GM19455 (cell line): ENCODE measurements at regions not wholly inside any gene's neighbourhood (a gene's known extent, or its start where the extent isn't known, plus 50 kb on each side); places are given as distances from the start of the nearest gene placed in this dataset.

Source experiments
- ATAC-seq: cut with Tn5 transposase; IDR thresholded peaks from one replicate; pipeline ENCODE4 v1.9.1; 2021; ENCODE audit not compliant: unreplicated experiment

DNA sequence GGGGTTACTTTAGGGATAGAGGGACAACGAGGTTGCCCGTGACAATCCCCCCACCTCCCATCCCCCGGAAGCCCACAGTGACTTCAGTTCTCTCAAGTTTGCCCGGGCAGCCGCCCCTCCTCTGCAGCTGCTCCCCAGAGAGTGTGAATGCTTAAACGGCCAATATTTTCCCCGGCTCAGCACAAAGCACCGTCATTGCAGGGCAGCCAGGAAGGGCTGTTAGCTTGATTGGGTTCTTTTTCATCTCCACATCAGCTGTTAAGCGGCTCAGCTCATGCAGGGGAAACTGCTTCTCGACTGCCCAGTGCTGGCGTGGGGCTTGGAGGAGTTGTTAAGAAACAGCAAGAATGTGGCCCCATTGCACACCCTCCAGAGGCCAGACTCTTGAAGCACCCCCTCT lies 120.5 kb upstream of the NCOR2 start:
- no peak for ATAC-seq

DNA sequence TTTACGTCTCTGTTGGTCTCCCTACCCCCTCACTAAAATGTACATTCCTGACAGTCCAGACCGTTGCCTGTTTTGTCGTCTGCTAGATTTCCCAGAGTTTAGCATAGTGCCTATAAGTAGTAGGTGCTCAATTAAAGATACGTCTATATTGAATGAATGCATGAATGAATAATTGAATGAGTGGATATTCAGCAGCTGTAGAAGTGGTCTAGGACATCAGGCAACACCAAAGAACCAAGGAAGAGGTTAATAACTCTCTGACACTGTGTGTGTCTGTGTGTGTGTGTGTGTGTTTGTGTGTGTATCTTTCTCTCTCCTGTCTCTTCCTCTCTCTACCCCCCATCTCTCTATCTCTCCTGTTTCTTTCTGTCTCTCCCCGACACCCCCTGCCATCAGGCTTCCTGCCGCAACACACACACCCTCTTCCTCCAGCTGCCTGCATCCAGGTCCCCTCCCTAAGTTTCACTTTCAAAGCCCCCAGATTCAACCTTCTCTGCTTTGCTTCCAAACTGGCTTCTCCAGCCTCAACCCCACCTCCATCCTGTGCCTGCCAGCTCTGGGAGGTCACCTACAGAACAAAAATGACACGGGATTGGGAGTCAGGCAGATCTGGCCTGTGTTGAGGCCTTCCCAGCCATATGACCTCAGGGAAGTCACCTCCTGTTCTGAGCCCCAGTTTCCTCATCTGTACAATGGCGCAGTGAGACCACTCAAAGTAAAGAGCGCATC lies 119.9 kb upstream of the NCOR2 start:
- no peak for ATAC-seq

GRCh38 chr12:124686370-124687173 lies 119.2 kb upstream of the NCOR2 start:
- ATAC-seq, result no peak

- no peak for ATAC-seq
Observed at GRCh38 chr12:124685689-124686369, 118.4 kb upstream of the NCOR2 start.

DNA sequence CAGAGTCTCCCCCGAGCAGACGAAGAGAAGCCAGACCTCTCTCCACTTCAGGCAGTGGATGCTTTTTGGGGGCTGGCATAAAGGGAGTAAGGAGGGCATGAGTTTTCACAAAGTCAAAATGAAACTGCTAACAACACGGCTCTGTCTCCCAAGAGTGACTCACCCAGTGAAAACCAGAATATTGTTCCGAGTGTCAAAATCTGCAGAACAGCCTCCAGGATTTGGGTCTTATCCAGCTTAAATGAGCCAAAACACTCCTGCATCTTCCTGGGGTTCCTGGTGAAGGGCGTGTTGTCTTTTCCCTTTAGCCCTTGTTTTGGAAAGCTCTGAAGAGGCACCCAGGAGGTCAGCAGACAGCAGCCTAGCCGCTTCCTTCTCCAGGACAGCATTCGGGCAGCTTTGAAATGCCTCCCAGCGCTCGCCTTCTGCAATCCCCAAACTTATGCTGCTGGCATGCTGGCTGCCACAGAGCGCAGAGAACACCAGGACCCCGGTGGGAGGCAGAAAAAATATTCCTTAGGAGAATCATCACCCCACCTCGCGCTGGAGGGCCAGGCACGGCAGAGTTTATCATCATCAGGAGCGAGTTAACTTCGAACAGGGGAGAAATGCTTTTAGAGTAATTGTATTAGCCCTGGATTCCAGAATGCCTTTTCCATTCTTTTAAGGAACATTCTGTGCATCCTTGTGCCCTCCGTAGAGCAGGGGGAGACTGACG lies 117.7 kb upstream of the NCOR2 start:
- no peak for ATAC-seq

DNA sequence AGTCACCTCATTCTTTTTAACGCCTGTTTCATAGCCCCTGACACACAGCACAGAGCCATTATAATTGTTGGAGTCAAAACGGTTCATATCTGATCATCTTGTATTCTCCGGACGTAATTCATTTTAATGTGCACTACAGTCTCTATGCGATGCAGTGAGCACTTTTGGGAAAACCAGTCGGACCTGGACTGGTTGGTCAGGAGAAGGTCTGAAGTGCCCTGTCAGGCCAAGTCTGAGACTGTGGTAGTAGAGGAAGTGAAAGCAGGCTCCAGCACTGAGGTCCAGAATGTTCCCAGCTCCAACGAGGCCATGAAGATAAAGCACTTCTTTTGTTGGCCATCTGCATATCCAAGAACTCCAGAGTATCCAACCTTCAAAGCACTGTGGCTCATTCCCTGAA lies 117.1 kb upstream of the NCOR2 start:
- no peak for ATAC-seq

DNA sequence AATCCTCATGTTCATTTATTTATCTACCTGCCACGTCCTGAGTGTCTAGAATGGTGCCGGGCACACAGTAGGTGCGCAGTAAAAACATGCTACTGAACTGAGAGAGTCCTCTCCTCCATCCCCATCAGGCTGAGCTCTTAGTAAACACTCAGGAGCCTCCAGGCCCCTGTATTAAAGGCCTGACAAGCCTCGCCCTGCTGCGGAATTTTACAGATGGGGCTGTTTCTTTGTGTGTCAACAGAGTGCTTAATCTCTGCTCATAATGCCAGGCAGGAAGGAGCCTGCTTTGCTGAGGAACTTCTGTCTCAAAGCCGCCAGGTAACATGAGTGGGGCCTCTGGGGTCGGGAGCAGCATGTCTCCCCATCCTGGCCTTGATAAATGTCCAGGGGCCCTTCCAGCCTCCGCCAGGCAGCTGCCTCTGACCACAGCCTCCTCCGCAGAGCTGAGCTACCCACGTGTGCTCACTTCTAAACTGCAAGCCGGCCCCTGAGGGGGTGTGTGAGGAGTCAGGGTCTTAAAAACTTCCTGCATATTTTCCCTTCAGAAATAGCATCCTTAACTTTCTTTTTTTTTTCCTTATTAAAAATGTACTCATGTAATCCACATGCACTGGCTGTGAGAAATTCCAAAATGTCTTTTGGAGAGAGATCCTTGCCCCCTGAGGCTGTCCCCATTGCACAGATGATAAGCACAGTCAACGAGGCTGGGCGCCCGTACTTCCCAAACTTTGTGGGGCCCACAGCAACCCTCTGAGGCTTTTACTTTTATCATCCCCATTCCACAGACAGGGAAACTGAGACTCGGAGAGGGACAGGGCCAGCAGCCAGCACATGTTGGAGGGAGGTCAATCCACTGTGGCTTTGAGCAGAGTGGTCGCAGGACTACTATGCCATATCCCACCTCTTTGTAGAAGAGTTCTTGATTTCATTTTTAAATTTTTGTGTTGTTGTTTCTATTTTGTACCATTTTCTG lies 116.0 kb upstream of the NCOR2 start:
- no peak for ATAC-seq

DNA sequence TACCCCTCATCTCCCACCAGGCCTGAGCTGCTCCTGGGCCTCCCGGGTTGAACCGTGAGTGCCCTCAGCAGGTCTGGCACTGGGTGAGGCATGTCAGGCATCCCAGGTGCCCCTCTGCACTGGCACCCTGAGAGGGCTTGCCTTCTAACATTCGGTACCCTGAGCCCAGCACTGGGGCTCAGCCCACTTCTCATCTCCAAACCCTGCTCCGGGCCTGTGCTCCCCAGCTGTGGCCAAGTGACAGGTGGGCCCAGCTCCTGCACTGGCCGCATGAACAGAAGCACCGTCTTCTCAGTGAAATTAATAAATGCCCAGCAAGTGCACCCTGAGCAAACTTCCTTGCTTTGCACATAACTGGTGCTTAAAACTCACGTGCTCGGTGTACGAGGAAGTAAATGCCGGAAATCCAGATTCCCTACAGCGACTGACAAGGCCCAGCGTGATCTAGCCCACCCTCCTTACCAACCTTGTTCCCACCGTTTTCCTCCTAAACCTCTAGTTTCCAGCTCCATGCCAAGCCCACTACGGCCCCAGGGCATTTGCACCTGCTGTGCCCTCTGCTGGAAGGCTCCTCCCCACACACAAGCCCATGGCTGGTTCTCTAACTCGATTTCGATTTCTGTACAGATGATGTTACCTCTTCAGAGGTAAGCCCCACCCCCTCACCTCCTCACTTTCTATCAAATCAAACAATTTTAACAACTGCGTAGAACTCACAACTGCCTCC lies 115.2 kb upstream of the NCOR2 start:
- ATAC-seq, result no peak

- ATAC-seq, result no peak
Observed at GRCh38 chr12:124681779-124682391, 114.5 kb upstream of the NCOR2 start.

- ATAC-seq, result no peak
Observed at GRCh38 chr12:124680863-124681778, 113.7 kb upstream of the NCOR2 start.

GRCh38 chr12:124679533-124680371 lies 112.3 kb upstream of the NCOR2 start:
- no peak for ATAC-seq

DNA sequence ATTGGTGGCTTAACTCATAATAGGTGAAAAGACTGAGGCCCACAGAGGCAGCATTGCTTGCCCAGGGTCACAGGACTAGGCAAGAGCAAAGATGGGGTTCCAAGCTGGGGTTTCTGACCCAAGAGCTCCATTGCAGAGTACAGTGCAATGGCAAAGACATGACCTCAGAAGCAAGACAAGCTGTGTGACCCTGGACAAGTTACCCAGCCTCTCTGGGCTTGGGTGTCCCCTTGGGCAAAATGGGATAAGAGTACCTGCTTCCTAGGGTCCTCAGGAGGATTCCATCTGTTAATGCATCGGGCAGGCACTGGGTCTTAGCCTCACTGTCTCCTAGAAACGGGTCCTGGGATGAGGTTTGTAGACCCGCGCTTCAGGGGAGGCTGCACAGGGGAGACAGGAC lies 111.6 kb upstream of the NCOR2 start:
- no peak for ATAC-seq

- no peak for ATAC-seq
Observed at GRCh38 chr12:124678421-124678893, 111.0 kb upstream of the NCOR2 start.

DNA sequence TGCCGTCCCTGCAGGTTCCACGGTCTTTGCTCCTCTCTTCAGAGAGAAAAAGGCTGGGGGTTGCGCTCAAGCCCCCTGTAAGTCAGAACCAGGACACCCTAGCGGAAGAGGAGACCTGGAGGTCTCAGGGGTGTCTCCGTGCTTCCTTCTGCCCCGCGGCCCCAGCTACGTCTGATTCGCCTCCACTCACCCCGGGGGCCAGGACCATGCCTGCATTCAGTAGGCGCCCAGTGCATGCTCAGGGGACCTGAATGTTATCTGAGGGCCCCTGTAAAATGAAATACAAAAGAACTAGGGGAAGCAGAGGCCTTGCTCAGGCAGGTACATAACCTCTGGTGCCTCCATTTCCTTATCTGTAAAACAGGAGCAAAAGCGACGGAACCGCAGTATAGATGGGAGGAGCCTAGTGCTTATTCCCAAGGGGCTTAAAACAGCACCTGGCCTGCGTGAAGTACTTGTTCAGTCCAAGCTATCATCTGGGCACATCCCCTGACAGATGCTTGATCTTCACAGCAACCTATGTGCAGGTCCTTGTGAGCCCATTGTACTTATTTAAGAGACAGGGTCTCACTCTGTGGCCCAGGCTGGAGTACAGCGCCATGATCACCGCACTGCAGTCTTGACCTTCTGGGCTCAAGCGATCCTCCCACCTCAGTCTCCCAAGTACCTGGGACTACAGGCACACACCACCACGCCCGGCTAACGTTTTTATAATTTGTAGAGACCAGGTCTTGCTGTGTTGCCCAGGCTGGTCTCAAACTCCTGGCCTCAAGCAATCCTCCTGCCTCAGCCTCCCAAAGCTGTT lies 110.3 kb upstream of the NCOR2 start:
- no peak for ATAC-seq

DNA sequence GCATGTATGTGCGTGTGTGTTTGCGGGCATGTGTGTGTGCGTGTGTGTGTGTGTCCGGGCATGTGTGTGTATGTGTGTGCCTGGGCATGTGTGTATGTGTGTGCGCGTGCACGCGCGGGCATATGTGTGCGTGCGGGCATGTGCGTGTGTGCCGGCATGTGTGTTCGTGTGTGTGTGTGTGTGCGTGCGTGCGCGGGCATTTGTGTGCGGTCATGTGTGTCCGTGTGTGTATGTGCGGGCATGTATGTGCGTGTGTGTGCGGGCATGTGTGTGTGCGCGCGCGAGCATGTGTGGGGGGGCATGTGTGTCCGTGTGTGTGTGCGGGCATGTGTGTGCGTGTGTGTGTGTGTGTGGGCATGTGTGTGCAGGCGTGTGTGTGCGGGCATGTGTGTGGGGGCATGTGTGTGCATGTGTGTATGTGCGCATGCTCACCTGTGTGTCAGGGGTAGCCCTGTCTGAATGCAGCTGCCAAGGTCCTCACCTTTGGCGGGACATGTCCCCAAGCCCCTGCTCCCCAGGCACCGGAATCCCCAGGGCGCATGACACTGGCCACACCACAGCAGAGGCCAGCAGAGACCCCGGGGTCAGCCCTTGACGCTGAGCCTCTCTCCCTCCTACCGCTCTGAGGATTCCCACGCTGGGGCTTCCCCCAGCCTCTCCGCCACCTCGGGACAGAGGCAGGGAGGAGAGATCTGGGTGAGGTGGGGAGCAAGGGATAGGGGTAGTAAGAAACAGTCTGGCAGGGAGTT lies 109.5 kb upstream of the NCOR2 start:
- no peak for ATAC-seq
